ENCODE measurements at regions not wholly inside any gene's neighbourhood (a gene's known extent, or its start where the extent isn't known, plus 50 kb on each side); places are given as distances from the start of the nearest gene placed in this dataset.

GRCh38 chr9:11779971-11780370 lies 913.2 kb upstream of the TYRP1 start:
- DNase-seq (ENCODE audit: low read depth in 1 of 2, low spot score in 1 of 2) (no peak), FAIRE-seq (no peak), ATAC-seq (no peak)
- H3K27ac ChIP-seq, result no peak overlapping the region
- CTCF ChIA-PET, result no interaction called here
- H3K9me3 ChIP-seq, result no peaks in the 10 kb centered on the region; the same call in 2 of the 3 replicates
- H3K4me3 ChIP-seq, result no peak overlapping the region
- TF ChIP-seq PHF8 (IDR thresholded peaks at IDR 0.05; ENCODE audit: borderline replicate concordance, low read depth), result no peak
- no peak for TF ChIP-seq RFX5 (IDR thresholded peaks at IDR 0.05)
- no peak for TF ChIP-seq KDM1A (IDR thresholded peaks at IDR 0.05; ENCODE audit: low read depth)
- no peak for TF ChIP-seq ZSCAN20 (CRISPR knock-in tag; IDR thresholded peaks at IDR 0.05)
- no peak for TF ChIP-seq CTCF (IDR thresholded peaks at IDR 0.05)
- no peak for TF ChIP-seq TP53 (CRISPR knock-in tag; IDR thresholded peaks at IDR 0.05)
- no peak for TF ChIP-seq ZC3H11A (IDR thresholded peaks at IDR 0.05)
- TF ChIP-seq JUNB (IDR thresholded peaks at IDR 0.05), result no peak
- TF ChIP-seq ZNF302 (CRISPR knock-in tag; IDR thresholded peaks at IDR 0.05), result no peak
- no peak for TF ChIP-seq MAX (IDR thresholded peaks at IDR 0.05)
- no peak for TF ChIP-seq MYC (IDR thresholded peaks at IDR 0.05; ENCODE audit: borderline replicate concordance, low read length)
- no peak for TF ChIP-seq ELK1 (IDR thresholded peaks at IDR 0.05; ENCODE audit: low read depth, low read length)
- POLR2A ChIA-PET, result no interaction called here
- H3K4me1 ChIP-seq, result no peaks in the 10 kb centered on the region
- WGBS (ENCODE audit: missing lambda C conversion rate), result 0% methylated on average over 4 of the region's 4 CpGs
- no peak overlapping the region for H3K4me2 ChIP-seq

GRCh38 chr9:11792870-11793269 lies 900.3 kb upstream of the TYRP1 start:
- no peaks in the 10 kb centered on the region for H3K9me3 ChIP-seq
- DNase-seq (ENCODE audit: low read depth in 1 of 2, low spot score in 1 of 2) (no peak), ATAC-seq (no peak), FAIRE-seq (no peak)
- no peaks in the 10 kb centered on the region for H3K4me1 ChIP-seq
- H3K4me2 ChIP-seq, result no peak overlapping the region
- no peak overlapping the region for H3K4me3 ChIP-seq
- ChIA-PET POLR2A (no interaction called here), CTCF (no interaction called here)
- WGBS (ENCODE audit: missing lambda C conversion rate), result 2% methylated on average over 1 of the region's 1 CpG
- no peak overlapping the region for H3K27ac ChIP-seq
- TF ChIP-seq, protein P1, sequence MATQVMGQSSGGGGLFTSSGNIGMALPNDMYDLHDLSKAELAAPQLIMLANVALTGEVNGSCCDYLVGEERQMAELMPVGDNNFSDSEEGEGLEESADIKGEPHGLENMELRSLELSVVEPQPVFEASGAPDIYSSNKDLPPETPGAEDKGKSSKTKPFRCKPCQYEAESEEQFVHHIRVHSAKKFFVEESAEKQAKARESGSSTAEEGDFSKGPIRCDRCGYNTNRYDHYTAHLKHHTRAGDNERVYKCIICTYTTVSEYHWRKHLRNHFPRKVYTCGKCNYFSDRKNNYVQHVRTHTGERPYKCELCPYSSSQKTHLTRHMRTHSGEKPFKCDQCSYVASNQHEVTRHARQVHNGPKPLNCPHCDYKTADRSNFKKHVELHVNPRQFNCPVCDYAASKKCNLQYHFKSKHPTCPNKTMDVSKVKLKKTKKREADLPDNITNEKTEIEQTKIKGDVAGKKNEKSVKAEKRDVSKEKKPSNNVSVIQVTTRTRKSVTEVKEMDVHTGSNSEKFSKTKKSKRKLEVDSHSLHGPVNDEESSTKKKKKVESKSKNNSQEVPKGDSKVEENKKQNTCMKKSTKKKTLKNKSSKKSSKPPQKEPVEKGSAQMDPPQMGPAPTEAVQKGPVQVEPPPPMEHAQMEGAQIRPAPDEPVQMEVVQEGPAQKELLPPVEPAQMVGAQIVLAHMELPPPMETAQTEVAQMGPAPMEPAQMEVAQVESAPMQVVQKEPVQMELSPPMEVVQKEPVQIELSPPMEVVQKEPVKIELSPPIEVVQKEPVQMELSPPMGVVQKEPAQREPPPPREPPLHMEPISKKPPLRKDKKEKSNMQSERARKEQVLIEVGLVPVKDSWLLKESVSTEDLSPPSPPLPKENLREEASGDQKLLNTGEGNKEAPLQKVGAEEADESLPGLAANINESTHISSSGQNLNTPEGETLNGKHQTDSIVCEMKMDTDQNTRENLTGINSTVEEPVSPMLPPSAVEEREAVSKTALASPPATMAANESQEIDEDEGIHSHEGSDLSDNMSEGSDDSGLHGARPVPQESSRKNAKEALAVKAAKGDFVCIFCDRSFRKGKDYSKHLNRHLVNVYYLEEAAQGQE (IDR thresholded peaks at IDR 0.05), result no peak
- TF ChIP-seq FOSL2 (IDR thresholded peaks at IDR 0.05), result no peak
- TF ChIP-seq FOSL2 (CRISPR knock-in tag; IDR thresholded peaks at IDR 0.05), result peak; percentile 36; the same call in 1 of the 2 replicates

- H3K4me3 ChIP-seq, result no peak overlapping the region
- no peak for FAIRE-seq
- no peak for ATAC-seq
- 17% methylated on average over 5 of the region's 5 CpGs for WGBS (ENCODE audit: missing lambda C conversion rate)
- no peak for TF ChIP-seq HDAC2 (IDR thresholded peaks at IDR 0.05)
- no peak for TF ChIP-seq RCOR1 (IDR thresholded peaks at IDR 0.05; ENCODE audit: low read depth, low read length)
- TF ChIP-seq, protein P2, sequence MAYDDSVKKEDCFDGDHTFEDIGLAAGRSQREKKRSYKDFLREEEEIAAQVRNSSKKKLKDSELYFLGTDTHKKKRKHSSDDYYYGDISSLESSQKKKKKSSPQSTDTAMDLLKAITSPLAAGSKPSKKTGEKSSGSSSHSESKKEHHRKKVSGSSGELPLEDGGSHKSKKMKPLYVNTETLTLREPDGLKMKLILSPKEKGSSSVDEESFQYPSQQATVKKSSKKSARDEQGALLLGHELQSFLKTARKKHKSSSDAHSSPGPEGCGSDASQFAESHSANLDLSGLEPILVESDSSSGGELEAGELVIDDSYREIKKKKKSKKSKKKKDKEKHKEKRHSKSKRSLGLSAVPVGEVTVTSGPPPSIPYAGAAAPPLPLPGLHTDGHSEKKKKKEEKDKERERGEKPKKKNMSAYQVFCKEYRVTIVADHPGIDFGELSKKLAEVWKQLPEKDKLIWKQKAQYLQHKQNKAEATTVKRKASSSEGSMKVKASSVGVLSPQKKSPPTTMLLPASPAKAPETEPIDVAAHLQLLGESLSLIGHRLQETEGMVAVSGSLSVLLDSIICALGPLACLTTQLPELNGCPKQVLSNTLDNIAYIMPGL (CRISPR knock-in tag; IDR thresholded peaks at IDR 0.05; ENCODE audit: borderline replicate concordance), result no peak
- TF ChIP-seq MAX (IDR thresholded peaks at IDR 0.05), result no peak
- no peak for TF ChIP-seq RFX5 (IDR thresholded peaks at IDR 0.05)
- TF ChIP-seq FOXS1 (CRISPR knock-in tag; IDR thresholded peaks at IDR 0.05), result no peak
- TF ChIP-seq HEYL (CRISPR knock-in tag; IDR thresholded peaks at IDR 0.05), result no peak
- TF ChIP-seq JUNB (IDR thresholded peaks at IDR 0.05), result no peak
- TF ChIP-seq BHLHE40 (IDR thresholded peaks at IDR 0.05; ENCODE audit: low read depth, low read length), result no peak
- TF ChIP-seq ZNF302 (CRISPR knock-in tag; IDR thresholded peaks at IDR 0.05), result no peak
- no peak for TF ChIP-seq NR3C1 (IDR thresholded peaks at IDR 0.05)
- no peak for TF ChIP-seq HOXB13 (CRISPR knock-in tag; IDR thresholded peaks at IDR 0.05; ENCODE audit: low read depth)
- TF ChIP-seq, protein P3, sequence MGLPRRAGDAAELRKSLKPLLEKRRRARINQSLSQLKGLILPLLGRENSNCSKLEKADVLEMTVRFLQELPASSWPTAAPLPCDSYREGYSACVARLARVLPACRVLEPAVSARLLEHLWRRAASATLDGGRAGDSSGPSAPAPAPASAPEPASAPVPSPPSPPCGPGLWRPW (IDR thresholded peaks at IDR 0.05), result no peak
- TF ChIP-seq FOSL2 (IDR thresholded peaks at IDR 0.05), result no peak
- no peak for TF ChIP-seq FOSL2 (CRISPR knock-in tag; IDR thresholded peaks at IDR 0.05)
- no peak for TF ChIP-seq PHF8 (IDR thresholded peaks at IDR 0.05; ENCODE audit: borderline replicate concordance, low read depth)
- CTCF ChIA-PET, result no interaction called here
- no peak for DNase-seq (ENCODE audit: low read depth in 1 of 2, low spot score in 1 of 2)
- H3K9me3 ChIP-seq, result no peaks in the 10 kb centered on the region
- H3K4me2 ChIP-seq, result no peak overlapping the region
- H3K4me1 ChIP-seq, result no peaks in the 10 kb centered on the region
- H3K27ac ChIP-seq, result no peak overlapping the region
- POLR2A ChIA-PET, result no interaction called here
Observed at GRCh38 chr9:11794984-11795383, 898.2 kb upstream of the TYRP1 start.

Measured in A549 (cell line).